DND-41 (cell line): ENCODE measurements at regions not wholly inside any gene's neighbourhood (a gene's known extent, or its start where the extent isn't known, plus 50 kb on each side); places are given as distances from the start of the nearest gene placed in this dataset.

Experiments used
- ATAC-seq: fragments of 200-7000 bp; cut with Tn5 transposase; 3 replicates; pipeline ENCODE4 v1.9.1; 2021; ENCODE audit warnings: low read depth; ENCODE audit not compliant: insufficient read depth
- DNase-seq: peaks from one replicate; pipeline ENCODE4 v3.0.0-alpha.2; 2020
- H2AFZ ChIP-seq: 2 replicates; pipeline ENCODE4 v1.6.0; 2012; ENCODE audit warnings: low read depth, low read length
- H3K27ac ChIP-seq: 2 replicates; pipeline ENCODE4 v1.5.1; 2012; ENCODE audit warnings: low read length, inconsistent platforms
- H3K27me3 ChIP-seq: fragments of 200-600 bp; sonication (generic); 2 replicates; pipeline ENCODE4 v1.6.0; 2012; ENCODE audit warnings: low read length, mild to moderate bottlenecking, inconsistent platforms; ENCODE audit not compliant: insufficient read depth, poor library complexity
- H3K36me3 ChIP-seq: 2 replicates; pipeline ENCODE4 v1.5.1; 2012; ENCODE audit warnings: low read length, inconsistent platforms; ENCODE audit not compliant: insufficient read depth
- H3K4me1 ChIP-seq: 2 replicates; pipeline ENCODE4 v1.5.1; 2012; ENCODE audit warnings: mild to moderate bottlenecking, low read length; ENCODE audit not compliant: insufficient read depth
- H3K4me2 ChIP-seq: 2 replicates; pipeline ENCODE4 v1.6.0; 2012; ENCODE audit warnings: mild to moderate bottlenecking, moderate library complexity, low read length, inconsistent platforms; ENCODE audit not compliant: insufficient read depth
- H3K4me3 ChIP-seq, 2 experiments: fragments of 200-600 bp in 1 of 2; shearing (Covaris generic) in 1 of 2; 2 replicates each; pipeline ENCODE4 v1.5.1; 2012 to 2016; ENCODE audit warnings: inconsistent platforms in 2 of 2, low read length in 2 of 2, mild to moderate bottlenecking in 2 of 2, low read depth in 1 of 2, moderate library complexity in 1 of 2
- H3K79me2 ChIP-seq: 2 replicates; pipeline ENCODE4 v1.6.0; 2012; ENCODE audit warnings: low read length, inconsistent platforms; ENCODE audit not compliant: insufficient read depth
- H3K9ac ChIP-seq: 2 replicates; pipeline ENCODE4 v1.6.0; 2012; ENCODE audit warnings: low read depth, mild to moderate bottlenecking, inconsistent platforms, low read length, moderate library complexity
- H3K9me3 ChIP-seq: 2 replicates; pipeline ENCODE4 v1.5.1; 2012; ENCODE audit warnings: low read length, moderate library complexity, mild to moderate bottlenecking, inconsistent platforms; ENCODE audit not compliant: insufficient read depth, severe bottlenecking
- H4K20me1 ChIP-seq: 2 replicates; pipeline ENCODE4 v1.6.0; 2012; ENCODE audit warnings: low read length; ENCODE audit not compliant: insufficient read depth
- CTCF ChIP-seq: IDR thresholded peaks from 2 replicates; pipeline ENCODE4 v1.5.1; 2012; ENCODE audit warnings: borderline replicate concordance, low read length, moderate library complexity, mild to moderate bottlenecking; ENCODE audit not compliant: poor library complexity, severe bottlenecking; ENCODE audit errors: extremely low read depth
- EZH2 ChIP-seq: IDR thresholded peaks from 3 replicates; pipeline ENCODE4 v1.6.1; 2012; ENCODE audit warnings: borderline replicate concordance, low read depth, mild to moderate bottlenecking, moderate library complexity, low read length, inconsistent platforms; ENCODE audit not compliant: severe bottlenecking

GRCh38 chr2:183267148-183267827, 143.0 kb downstream of the NUP35 start:
- no peaks in the 10 kb centered on the region for H3K36me3 ChIP-seq
- H3K27ac ChIP-seq: no peak overlapping the region
- no peaks in the 10 kb centered on the region for H3K9me3 ChIP-seq
- H2AFZ ChIP-seq: no peak overlapping the region
- no peaks in the 10 kb centered on the region for H3K4me1 ChIP-seq
- no peak for DNase-seq
- no peaks in the 10 kb centered on the region for H3K27me3 ChIP-seq
- H3K79me2 ChIP-seq: no peaks in the 10 kb centered on the region
- no peak overlapping the region for H3K4me2 ChIP-seq
- no peaks in the 10 kb centered on the region for H4K20me1 ChIP-seq
- H3K4me3 ChIP-seq: no peak overlapping the region
- no peak overlapping the region for H3K9ac ChIP-seq
- TF ChIP-seq CTCF (no peak), EZH2 (no peak)
- ATAC-seq: no peak

GRCh38 chr2:183269956-183270355, 145.7 kb downstream of the NUP35 start:
- H3K4me2 ChIP-seq: no peak overlapping the region
- H3K9ac ChIP-seq: no peak overlapping the region
- H3K4me1 ChIP-seq: no peaks in the 10 kb centered on the region
- no peaks in the 10 kb centered on the region for H3K79me2 ChIP-seq
- DNase-seq (no peak), ATAC-seq (no peak)
- H3K27ac ChIP-seq: no peak overlapping the region
- no peak overlapping the region for H3K4me3 ChIP-seq
- TF ChIP-seq CTCF: no peak
- no peak for TF ChIP-seq EZH2
- H3K9me3 ChIP-seq: no peaks in the 10 kb centered on the region
- H4K20me1 ChIP-seq: no peaks in the 10 kb centered on the region
- no peaks in the 10 kb centered on the region for H3K36me3 ChIP-seq
- H3K27me3 ChIP-seq: no peaks in the 10 kb centered on the region
- no peak overlapping the region for H2AFZ ChIP-seq

- Histone ChIP-seq H3K9ac (no peak overlapping the region), H3K4me3 (no peak overlapping the region), H3K36me3 (no peaks in the 10 kb centered on the region), H3K27ac (no peak overlapping the region), H3K79me2 (no peaks in the 10 kb centered on the region), H3K4me1 (no peaks in the 10 kb centered on the region), H3K4me2 (no peak overlapping the region), H3K27me3 (no peaks in the 10 kb centered on the region), H3K9me3 (no peaks in the 10 kb centered on the region), H4K20me1 (no peaks in the 10 kb centered on the region), H2AFZ (no peak overlapping the region)
- DNase-seq (no peak), ATAC-seq (no peak)
- TF ChIP-seq EZH2 (no peak), CTCF (no peak)
Observed at GRCh38 chr2:183283209-183283608, 159.0 kb downstream of the NUP35 start.
